IPS-15b (cell line): ENCODE measurements at regions not wholly inside any gene's neighbourhood (a gene's known extent, or its start where the extent isn't known, plus 50 kb on each side); places are given as distances from the start of the nearest gene placed in this dataset.

Experiments used
- H3K27me3 ChIP-seq: one replicate; pipeline ENCODE4 v1.6.1; 2013; ENCODE audit warnings: low read length; ENCODE audit not compliant: control insufficient read depth, insufficient read depth
- H3K36me3 ChIP-seq: one replicate; pipeline ENCODE4 v1.6.1; 2013; ENCODE audit warnings: low read length; ENCODE audit not compliant: control insufficient read depth, insufficient read depth
- H3K4me1 ChIP-seq: one replicate; pipeline ENCODE4 v1.6.1; 2013; ENCODE audit warnings: mild to moderate bottlenecking, low read length; ENCODE audit not compliant: control insufficient read depth, insufficient read depth
- H3K4me3 ChIP-seq: one replicate; pipeline ENCODE4 v1.5.1; 2013; ENCODE audit warnings: low read depth, low read length
- H3K9ac ChIP-seq: one replicate; pipeline ENCODE4 v1.6.1; 2013; ENCODE audit warnings: low read depth, mild to moderate bottlenecking, low read length
- H3K9me3 ChIP-seq: one replicate; pipeline ENCODE4 v1.6.1; 2013; ENCODE audit warnings: mild to moderate bottlenecking, low read length; ENCODE audit not compliant: control insufficient read depth, insufficient read depth

DNA sequence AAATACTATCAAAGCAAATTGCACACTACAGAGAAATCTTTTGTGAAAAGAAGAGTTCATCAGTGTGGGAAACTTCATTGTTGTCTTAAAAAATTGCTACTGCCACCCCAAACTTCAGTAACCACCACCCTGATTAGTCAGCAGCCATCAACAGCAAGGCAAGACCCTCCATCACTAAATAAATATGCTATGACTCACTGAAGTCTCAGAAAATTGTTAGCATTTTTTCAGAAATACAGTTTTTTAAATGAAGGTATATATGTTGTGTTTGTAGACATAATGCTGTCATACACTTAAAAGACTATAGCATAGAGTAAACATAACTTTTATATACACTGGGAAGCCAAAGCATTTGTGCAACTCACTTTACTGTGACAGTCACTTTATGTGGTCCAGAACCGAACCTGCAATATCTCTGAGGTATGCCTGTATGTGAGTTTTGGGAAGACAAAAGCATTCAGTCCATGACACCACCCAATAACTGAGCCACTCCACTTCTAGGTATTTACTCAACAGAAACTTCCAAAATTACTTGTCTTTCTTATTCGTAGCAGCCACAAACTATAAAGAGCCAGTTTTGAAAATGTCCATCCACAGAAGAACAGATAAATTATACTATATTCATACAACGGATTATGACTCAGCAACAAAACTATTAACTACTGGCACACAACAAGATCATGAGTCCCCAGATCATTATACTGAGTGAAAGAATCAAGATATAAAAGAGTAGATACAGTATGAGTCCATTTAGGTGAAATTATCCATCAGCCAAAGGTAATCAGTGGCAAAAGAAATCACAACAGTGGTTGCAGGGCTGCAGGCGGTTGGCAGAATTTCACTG is 649.6 kb downstream of the BCL11B start:
- Histone ChIP-seq H3K9me3 (no peaks in the 10 kb centered on the region), H3K4me3 (no peak overlapping the region), H3K9ac (no peak overlapping the region), H3K27me3 (no peaks in the 10 kb centered on the region), H3K4me1 (no peaks in the 10 kb centered on the region), H3K36me3 (no peaks in the 10 kb centered on the region)

DNA sequence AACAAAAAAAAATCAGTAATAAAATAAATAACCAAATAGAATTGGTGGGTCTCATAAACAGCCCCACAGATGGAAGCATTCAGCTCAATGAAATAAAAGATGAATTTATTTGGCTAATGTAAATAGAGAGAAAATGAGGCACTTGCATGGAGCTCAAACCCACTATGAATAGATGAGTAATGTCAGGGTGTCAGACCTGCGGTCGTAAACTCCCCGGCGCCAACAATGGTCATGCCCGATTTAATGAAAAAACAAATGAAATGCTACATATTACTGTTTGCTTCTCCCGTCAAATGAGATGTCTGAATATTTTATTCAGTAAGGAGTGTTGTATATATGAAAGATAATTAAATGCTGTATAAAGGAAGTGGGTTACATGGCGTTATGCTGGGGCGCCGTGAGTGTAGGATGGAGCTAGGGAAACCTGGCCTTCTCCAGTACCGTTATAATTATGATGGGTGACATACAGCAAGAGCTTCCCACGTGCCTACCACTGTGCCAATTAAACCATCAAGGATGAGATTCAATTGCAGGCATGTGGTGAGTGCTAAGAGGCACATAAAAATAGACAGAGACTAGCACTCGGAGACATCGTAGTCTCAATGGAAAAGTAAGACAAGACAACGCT is 648.1 kb downstream of the BCL11B start:
- no peaks in the 10 kb centered on the region for H3K27me3 ChIP-seq
- H3K4me1 ChIP-seq: no peaks in the 10 kb centered on the region
- no peaks in the 10 kb centered on the region for H3K36me3 ChIP-seq
- no peaks in the 10 kb centered on the region for H3K9me3 ChIP-seq
- H3K4me3 ChIP-seq: no peak overlapping the region
- H3K9ac ChIP-seq: no peak overlapping the region

DNA sequence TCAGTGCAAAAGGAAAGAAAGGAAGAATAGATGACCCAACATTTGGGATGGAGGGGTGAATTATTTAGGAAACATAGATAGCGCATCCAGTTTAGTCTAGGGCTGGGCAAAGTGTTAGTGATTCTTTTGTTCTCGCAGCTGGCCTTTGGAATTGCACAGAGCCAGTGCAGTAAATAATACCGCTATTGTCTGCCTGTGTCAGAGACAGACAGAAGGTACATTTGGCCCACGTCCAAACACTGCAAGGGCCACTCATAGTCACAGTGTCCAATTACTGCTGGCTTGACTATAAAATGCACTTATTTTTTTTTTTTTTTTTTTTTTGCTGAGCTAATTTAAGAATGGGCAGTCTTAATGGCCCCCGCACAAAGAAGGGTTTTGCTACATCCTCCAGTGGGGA is 638.6 kb downstream of the BCL11B start:
- Histone ChIP-seq H3K9me3 (no peaks in the 10 kb centered on the region), H3K4me1 (no peaks in the 10 kb centered on the region), H3K36me3 (no peaks in the 10 kb centered on the region), H3K4me3 (no peak overlapping the region), H3K27me3 (no peaks in the 10 kb centered on the region), H3K9ac (no peak overlapping the region)

DNA sequence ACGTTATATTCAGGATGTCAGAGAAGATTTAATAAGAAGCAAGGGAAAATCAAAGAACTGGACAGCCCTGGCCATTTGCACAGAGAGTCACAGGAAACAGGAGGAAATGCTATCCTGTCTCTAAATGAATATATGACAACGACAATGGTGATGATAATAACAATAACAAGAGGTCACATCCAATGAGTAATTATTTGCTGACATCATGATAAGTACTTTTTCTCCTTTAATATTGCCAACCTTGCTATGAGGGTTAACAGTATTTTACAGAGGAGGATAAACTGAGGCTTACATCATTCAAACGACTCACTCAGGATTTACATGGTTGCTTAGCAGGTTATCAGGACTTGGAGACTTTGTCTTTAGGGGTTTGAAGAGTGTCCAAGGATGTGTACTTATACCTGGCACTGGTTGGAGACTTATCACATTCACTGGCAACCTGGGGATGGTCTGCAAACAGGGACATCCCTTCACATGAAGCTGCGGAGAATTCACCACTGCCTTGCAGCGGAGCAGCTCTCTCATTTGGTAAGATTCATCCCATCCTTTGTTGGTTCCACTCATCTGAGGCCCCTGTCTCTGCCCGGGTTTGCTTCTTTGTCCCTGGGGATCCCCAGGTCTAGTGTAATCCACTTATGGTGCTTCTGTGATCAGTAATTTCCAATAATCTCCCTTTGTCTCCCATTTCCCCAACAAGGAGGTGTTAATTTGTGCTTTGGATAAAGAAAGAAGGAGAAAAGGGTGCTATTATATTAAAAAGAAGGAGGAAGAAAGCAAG is 637.8 kb downstream of the BCL11B start:
- Histone ChIP-seq H3K9me3 (no peaks in the 10 kb centered on the region), H3K27me3 (no peaks in the 10 kb centered on the region), H3K4me3 (no peak overlapping the region), H3K9ac (no peak overlapping the region), H3K36me3 (no peaks in the 10 kb centered on the region), H3K4me1 (no peaks in the 10 kb centered on the region)

DNA sequence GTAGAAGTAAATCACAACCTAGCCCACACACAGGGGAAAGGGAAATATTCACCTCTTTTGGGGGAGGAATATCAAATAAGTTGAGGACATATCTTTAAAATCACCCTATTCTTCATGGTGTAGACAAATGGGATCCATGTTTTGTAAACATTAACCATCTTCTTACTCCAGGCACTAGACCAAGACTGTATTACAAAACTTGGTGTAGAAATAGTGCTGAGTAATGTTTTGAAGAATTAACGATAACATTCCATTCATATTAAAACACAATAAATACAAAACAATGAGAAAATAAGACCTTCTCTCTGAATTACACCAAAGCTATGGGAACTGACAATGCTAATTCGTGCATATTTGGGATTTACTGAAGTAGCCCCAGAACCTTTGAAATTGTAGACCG is 633.6 kb downstream of the BCL11B start:
- Histone ChIP-seq H3K4me3 (no peak overlapping the region), H3K4me1 (no peaks in the 10 kb centered on the region), H3K27me3 (no peaks in the 10 kb centered on the region), H3K9ac (no peak overlapping the region), H3K9me3 (no peaks in the 10 kb centered on the region), H3K36me3 (no peaks in the 10 kb centered on the region)

DNA sequence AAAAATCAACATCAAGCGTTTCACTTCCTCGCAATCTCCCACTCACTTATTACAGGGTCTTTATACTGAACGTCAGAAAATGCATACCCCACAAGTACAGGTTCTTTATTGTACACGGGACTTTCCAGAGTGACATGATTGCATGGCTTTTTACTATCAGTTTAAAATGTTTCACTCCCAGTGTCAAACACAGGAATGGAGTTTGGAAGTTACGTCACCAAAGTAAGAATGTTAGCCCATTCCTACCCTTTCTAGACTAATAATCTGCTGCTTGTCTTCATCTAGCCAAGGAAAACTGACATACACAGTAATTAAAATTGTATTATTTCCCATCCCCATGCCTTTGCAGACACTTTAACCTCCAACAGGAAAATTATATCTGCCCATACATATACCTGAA is 624.2 kb downstream of the BCL11B start:
- no peak overlapping the region for H3K9ac ChIP-seq
- no peaks in the 10 kb centered on the region for H3K27me3 ChIP-seq
- no peaks in the 10 kb centered on the region for H3K9me3 ChIP-seq
- H3K4me3 ChIP-seq: no peak overlapping the region
- no peaks in the 10 kb centered on the region for H3K36me3 ChIP-seq
- peaks cover 9% of the 10 kb centered on the region for H3K4me1 ChIP-seq

DNA sequence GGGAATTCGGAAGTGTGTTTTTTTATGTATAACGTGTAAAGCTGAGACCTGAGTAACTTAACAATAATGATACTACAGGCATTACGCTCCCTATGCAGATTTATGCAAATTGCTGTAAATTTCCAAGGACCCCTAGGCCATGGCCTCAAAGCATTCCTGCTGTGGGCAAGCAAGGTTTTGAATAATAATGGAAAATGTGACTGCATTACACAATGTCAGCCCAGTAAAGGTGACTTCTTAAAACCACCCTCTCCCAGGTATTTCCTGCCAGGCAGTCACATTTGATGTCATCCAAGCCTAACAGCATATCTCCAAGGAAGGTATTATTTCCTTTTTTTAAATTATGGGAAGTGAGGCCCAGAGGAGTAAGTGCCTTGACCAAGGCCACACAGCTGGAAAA is 621.0 kb downstream of the BCL11B start:
- peaks cover 9% of the 10 kb centered on the region for H3K4me1 ChIP-seq
- no peaks in the 10 kb centered on the region for H3K9me3 ChIP-seq
- no peaks in the 10 kb centered on the region for H3K27me3 ChIP-seq
- H3K36me3 ChIP-seq: no peaks in the 10 kb centered on the region
- H3K4me3 ChIP-seq: no peak overlapping the region
- H3K9ac ChIP-seq: no peak overlapping the region

DNA sequence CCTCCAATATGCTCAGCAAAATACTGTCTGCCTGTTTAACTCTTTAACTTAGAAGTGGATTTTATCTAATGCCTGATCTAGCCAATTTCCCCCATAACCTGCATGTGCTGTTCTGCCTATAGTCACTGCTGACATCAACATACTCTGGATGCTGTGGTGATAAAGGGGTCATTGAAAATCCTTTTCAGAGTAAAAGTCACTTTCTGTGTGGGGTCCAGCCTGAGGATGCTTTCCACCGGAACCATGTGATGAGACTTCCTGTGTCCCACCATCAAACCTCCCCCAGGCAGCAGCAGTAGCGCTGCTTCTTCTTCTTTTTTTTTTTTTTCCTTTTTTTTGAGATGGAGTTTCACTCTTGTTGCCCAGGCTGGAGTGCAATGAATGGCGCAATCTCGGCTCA is 607.0 kb downstream of the BCL11B start:
- H3K36me3 ChIP-seq: no peaks in the 10 kb centered on the region

DNA sequence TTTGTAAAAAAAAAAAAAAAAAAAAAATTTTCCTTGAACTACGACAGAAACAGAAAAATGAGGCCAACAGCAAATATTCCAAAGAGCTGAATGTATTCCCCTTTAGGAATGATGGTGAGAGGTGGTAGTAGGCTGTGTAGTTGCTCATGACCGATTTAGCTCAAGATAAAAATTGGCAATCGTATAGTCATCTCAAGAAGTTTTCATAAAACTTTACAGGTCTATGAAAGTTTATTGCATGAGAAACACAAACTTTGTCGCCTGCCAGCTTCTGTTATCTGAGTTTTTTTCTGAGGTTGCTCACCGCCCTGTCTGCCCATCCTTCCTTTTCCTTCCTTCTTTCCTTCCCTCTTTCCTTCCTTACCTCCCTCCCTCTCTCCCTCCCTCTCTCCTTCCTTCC is 605.5 kb downstream of the BCL11B start:
- Histone ChIP-seq H3K9ac (no peak overlapping the region), H3K36me3 (no peaks in the 10 kb centered on the region), H3K9me3 (no peaks in the 10 kb centered on the region), H3K4me1 (no peaks in the 10 kb centered on the region), H3K27me3 (no peaks in the 10 kb centered on the region), H3K4me3 (no peak overlapping the region)

More for the DNA sequence above, 607.0 kb downstream of the BCL11B start:
- no peaks in the 10 kb centered on the region for H3K4me1 ChIP-seq
- no peak overlapping the region for H3K4me3 ChIP-seq
- H3K9me3 ChIP-seq: no peaks in the 10 kb centered on the region
- H3K9ac ChIP-seq: no peak overlapping the region
- H3K27me3 ChIP-seq: no peaks in the 10 kb centered on the region

DNA sequence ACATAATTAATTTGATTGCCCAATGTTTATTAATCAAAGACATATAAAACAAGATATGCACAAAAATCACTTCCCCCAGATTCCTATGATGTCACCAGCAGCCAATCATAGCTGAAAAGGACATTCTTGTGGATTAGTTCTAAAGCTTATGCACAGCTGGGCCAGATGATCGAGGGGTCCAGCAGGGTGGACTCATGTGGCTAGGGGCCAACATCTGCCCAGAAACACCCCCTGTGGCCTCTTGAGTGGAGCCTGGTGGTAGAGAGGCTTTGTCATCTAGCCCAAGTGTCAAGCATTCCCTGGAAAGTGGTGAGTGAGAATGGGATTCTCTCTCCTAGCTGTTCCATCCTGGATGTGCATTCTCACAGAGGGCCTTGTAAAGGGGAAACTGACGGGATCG is 590.0 kb downstream of the BCL11B start:
- no peak overlapping the region for H3K9ac ChIP-seq
- H3K4me1 ChIP-seq: no peaks in the 10 kb centered on the region
- H3K9me3 ChIP-seq: no peaks in the 10 kb centered on the region
- no peak overlapping the region for H3K4me3 ChIP-seq
- H3K27me3 ChIP-seq: no peaks in the 10 kb centered on the region
- no peaks in the 10 kb centered on the region for H3K36me3 ChIP-seq

DNA sequence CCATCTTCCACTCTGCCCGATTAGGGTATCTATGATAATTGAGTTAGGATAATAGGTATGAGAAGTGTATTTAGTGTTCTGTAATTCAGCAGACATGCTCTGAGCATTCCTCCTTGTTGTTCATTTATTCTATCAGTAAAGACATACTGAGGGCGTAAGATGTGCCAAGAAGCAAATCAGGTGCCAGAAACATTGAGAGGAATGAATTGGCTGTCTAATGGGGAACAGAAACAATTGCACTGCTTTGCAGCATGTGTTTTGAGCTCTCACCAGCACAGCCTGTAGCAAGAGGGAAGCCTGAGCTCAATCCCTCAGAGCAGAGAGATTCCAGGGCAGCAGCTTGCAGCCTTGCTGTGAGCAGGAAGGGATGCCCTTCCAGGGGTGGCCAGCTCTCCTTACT is 589.3 kb downstream of the BCL11B start:
- H3K36me3 ChIP-seq: no peaks in the 10 kb centered on the region
- H3K4me3 ChIP-seq: no peak overlapping the region
- H3K9ac ChIP-seq: no peak overlapping the region
- H3K4me1 ChIP-seq: no peaks in the 10 kb centered on the region
- H3K27me3 ChIP-seq: no peaks in the 10 kb centered on the region
- H3K9me3 ChIP-seq: no peaks in the 10 kb centered on the region

DNA sequence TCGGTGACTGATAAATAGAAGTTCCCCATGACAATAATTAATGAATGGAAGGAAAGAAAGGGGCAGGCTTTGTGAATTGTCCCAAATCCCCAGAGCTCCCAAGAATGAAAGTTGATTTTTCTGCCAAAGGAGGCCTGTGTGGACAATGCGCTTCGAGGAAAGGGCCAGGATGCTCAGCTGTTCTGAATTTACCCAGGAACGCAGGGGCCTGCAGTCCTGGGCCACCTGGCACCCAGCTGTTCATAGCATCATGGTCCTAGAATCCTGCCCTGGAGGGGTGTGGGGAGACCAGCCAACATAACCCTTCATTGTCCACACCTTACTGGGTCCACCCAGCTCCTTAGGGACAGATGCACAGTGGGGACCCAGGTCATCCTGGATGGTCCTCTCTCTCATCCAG is 587.5 kb downstream of the BCL11B start:
- Histone ChIP-seq H3K4me3 (no peak overlapping the region), H3K9ac (no peak overlapping the region), H3K4me1 (no peaks in the 10 kb centered on the region), H3K36me3 (no peaks in the 10 kb centered on the region), H3K27me3 (no peaks in the 10 kb centered on the region), H3K9me3 (no peaks in the 10 kb centered on the region)
